ENCODE measurements at regions not wholly inside any gene's neighbourhood (a gene's known extent, or its start where the extent isn't known, plus 50 kb on each side); places are given as distances from the start of the nearest gene placed in this dataset.

GRCh38 chrX:110426155-110426504, 67.5 kb downstream of the RTL9 start:
- in situ Hi-C loops (cut with HindIII; ENCODE audit: low pct_unique_long_range_greater_than_20kb, low sequenced_read_pairs): no loop called here
- no peak for DNase-seq (ENCODE audit: low read depth)

GRCh38 chrX:110427076-110427475, 68.4 kb downstream of the RTL9 start:
- in situ Hi-C loops (cut with HindIII; ENCODE audit: low pct_unique_long_range_greater_than_20kb, low sequenced_read_pairs): no loop called here
- no peak for DNase-seq (ENCODE audit: low read depth)

- DNase-seq (ENCODE audit: low read depth): no peak
Observed at GRCh38 chrX:110428144-110428543, 69.5 kb downstream of the RTL9 start.

GRCh38 chrX:110430293-110431076, 71.8 kb downstream of the RTL9 start:
- no peak for DNase-seq (ENCODE audit: low read depth)
- in situ Hi-C loops (cut with HindIII; ENCODE audit: low pct_unique_long_range_greater_than_20kb, low sequenced_read_pairs): no loop called here

More at GRCh38 chrX:110428144-110428543, 69.5 kb downstream of the RTL9 start:
- in situ Hi-C loops (cut with HindIII; ENCODE audit: low pct_unique_long_range_greater_than_20kb, low sequenced_read_pairs): no loop called here

GRCh38 chrX:110432091-110432905, 73.7 kb downstream of the RTL9 start:
- no peak for DNase-seq (ENCODE audit: low read depth)
- in situ Hi-C loops (cut with HindIII; ENCODE audit: low pct_unique_long_range_greater_than_20kb, low sequenced_read_pairs): no loop called here

- DNase-seq (ENCODE audit: low read depth): no peak
- in situ Hi-C loops (cut with HindIII; ENCODE audit: low pct_unique_long_range_greater_than_20kb, low sequenced_read_pairs): no loop called here
Observed at GRCh38 chrX:110432906-110433215, 74.2 kb downstream of the RTL9 start.

- in situ Hi-C loops (cut with HindIII; ENCODE audit: low pct_unique_long_range_greater_than_20kb, low sequenced_read_pairs): no loop called here
Observed at GRCh38 chrX:110435196-110435595, 76.5 kb downstream of the RTL9 start.

GRCh38 chrX:110436523-110436922, 77.9 kb downstream of the RTL9 start:
- no peak for DNase-seq (ENCODE audit: low read depth)
- in situ Hi-C loops (cut with HindIII; ENCODE audit: low pct_unique_long_range_greater_than_20kb, low sequenced_read_pairs): no loop called here

More at GRCh38 chrX:110435196-110435595, 76.5 kb downstream of the RTL9 start:
- no peak for DNase-seq (ENCODE audit: low read depth)

- in situ Hi-C loops (cut with HindIII; ENCODE audit: low pct_unique_long_range_greater_than_20kb, low sequenced_read_pairs): no loop called here
- DNase-seq (ENCODE audit: low read depth): no peak
Observed at GRCh38 chrX:110437686-110438085, 79.0 kb downstream of the RTL9 start.

GRCh38 chrX:110440016-110440805, 81.6 kb downstream of the RTL9 start:
- in situ Hi-C loops (cut with HindIII; ENCODE audit: low pct_unique_long_range_greater_than_20kb, low sequenced_read_pairs): no loop called here
- no peak for DNase-seq (ENCODE audit: low read depth)

GRCh38 chrX:110442635-110443034, 84.0 kb downstream of the RTL9 start:
- in situ Hi-C loops (cut with HindIII; ENCODE audit: low pct_unique_long_range_greater_than_20kb, low sequenced_read_pairs): no loop called here
- DNase-seq (ENCODE audit: low read depth): peak; percentile 54

- in situ Hi-C loops (cut with HindIII; ENCODE audit: low pct_unique_long_range_greater_than_20kb, low sequenced_read_pairs): no loop called here
- DNase-seq (ENCODE audit: low read depth): no peak
Observed at GRCh38 chrX:110444996-110445395, 86.3 kb downstream of the RTL9 start.

GRCh38 chrX:110448459-110448858, 89.8 kb downstream of the RTL9 start:
- in situ Hi-C loops (cut with HindIII; ENCODE audit: low pct_unique_long_range_greater_than_20kb, low sequenced_read_pairs): no loop called here

GRCh38 chrX:110449312-110449711, 90.7 kb downstream of the RTL9 start:
- in situ Hi-C loops (cut with HindIII; ENCODE audit: low pct_unique_long_range_greater_than_20kb, low sequenced_read_pairs): no loop called here
- DNase-seq (ENCODE audit: low read depth): no peak

More at GRCh38 chrX:110448459-110448858, 89.8 kb downstream of the RTL9 start:
- DNase-seq (ENCODE audit: low read depth): no peak

GRCh38 chrX:110450050-110450449, 91.4 kb downstream of the RTL9 start:
- in situ Hi-C loops (cut with HindIII; ENCODE audit: low pct_unique_long_range_greater_than_20kb, low sequenced_read_pairs): no loop called here
- peak; percentile 22 for DNase-seq (ENCODE audit: low read depth)

- in situ Hi-C loops (cut with HindIII; ENCODE audit: low pct_unique_long_range_greater_than_20kb, low sequenced_read_pairs): no loop called here
- no peak for DNase-seq (ENCODE audit: low read depth)
Observed at GRCh38 chrX:110454336-110454735, 95.7 kb downstream of the RTL9 start.

GRCh38 chrX:110462957-110463356, 104.3 kb downstream of the RTL9 start:
- in situ Hi-C loops (cut with HindIII; ENCODE audit: low pct_unique_long_range_greater_than_20kb, low sequenced_read_pairs): no loop called here

GRCh38 chrX:110466790-110467189, 108.1 kb downstream of the RTL9 start:
- DNase-seq (ENCODE audit: low read depth): no peak
- in situ Hi-C loops (cut with HindIII; ENCODE audit: low pct_unique_long_range_greater_than_20kb, low sequenced_read_pairs): no loop called here

More at GRCh38 chrX:110462957-110463356, 104.3 kb downstream of the RTL9 start:
- no peak for DNase-seq (ENCODE audit: low read depth)

GRCh38 chrX:110472265-110472664, 113.6 kb downstream of the RTL9 start:
- no peak for DNase-seq (ENCODE audit: low read depth)
- in situ Hi-C loops (cut with HindIII; ENCODE audit: low pct_unique_long_range_greater_than_20kb, low sequenced_read_pairs): no loop called here

All from Caki2 (cell line).